ENCODE measurements at regions not wholly inside any gene's neighbourhood (a gene's known extent, or its start where the extent isn't known, plus 50 kb on each side); places are given as distances from the start of the nearest gene placed in this dataset.
"Not testable (repeated sequence)": the region's sequence is repeated elsewhere in the genome, so short reads cannot be mapped to it uniquely, and the experiment has no call there.

- no peak overlapping the region for H3K27ac Mint-ChIP-seq (ENCODE audit: low read depth, unreplicated experiment)
- POLR2A ChIA-PET, result no interaction called here
- BruUV-seq (replicated peaks), result no TSS peak
- intact Hi-C loops (cut with micrococcal nuclease), result loop anchor here (10.0 kb wide), 1 partner anchor 302 kb away; no protein-coding TSS in a partner anchor
- CTCF ChIA-PET, result no interaction called here
- DNase-seq (ENCODE audit: unreplicated experiment), result no peak
- TF ChIP-seq, protein P1, sequence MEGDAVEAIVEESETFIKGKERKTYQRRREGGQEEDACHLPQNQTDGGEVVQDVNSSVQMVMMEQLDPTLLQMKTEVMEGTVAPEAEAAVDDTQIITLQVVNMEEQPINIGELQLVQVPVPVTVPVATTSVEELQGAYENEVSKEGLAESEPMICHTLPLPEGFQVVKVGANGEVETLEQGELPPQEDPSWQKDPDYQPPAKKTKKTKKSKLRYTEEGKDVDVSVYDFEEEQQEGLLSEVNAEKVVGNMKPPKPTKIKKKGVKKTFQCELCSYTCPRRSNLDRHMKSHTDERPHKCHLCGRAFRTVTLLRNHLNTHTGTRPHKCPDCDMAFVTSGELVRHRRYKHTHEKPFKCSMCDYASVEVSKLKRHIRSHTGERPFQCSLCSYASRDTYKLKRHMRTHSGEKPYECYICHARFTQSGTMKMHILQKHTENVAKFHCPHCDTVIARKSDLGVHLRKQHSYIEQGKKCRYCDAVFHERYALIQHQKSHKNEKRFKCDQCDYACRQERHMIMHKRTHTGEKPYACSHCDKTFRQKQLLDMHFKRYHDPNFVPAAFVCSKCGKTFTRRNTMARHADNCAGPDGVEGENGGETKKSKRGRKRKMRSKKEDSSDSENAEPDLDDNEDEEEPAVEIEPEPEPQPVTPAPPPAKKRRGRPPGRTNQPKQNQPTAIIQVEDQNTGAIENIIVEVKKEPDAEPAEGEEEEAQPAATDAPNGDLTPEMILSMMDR (IDR thresholded peaks at IDR 0.05; ENCODE audit: unreplicated experiment), result no peak
- H3K4me1 Mint-ChIP-seq (ENCODE audit: insufficient read depth, unreplicated experiment), result no peaks in the 10 kb centered on the region
- no peak overlapping the region for H3K4me3 Mint-ChIP-seq (ENCODE audit: unreplicated experiment)
- no peaks in the 10 kb centered on the region for H3K9me3 Mint-ChIP-seq (ENCODE audit: unreplicated experiment)
- H3K36me3 Mint-ChIP-seq (ENCODE audit: insufficient read depth, unreplicated experiment), result no peaks in the 10 kb centered on the region
- peaks cover 96% of the 10 kb centered on the region for H3K27me3 Mint-ChIP-seq (ENCODE audit: insufficient read depth, unreplicated experiment)
Measured at GRCh38 chr11:81966340-81966739, 767.3 kb downstream of the FAM181B start.

GRCh38 chr11:81963018-81963417 lies 770.6 kb downstream of the FAM181B start:
- Mint-ChIP-seq H3K4me3 (ENCODE audit: unreplicated experiment) (no peak overlapping the region), H3K36me3 (ENCODE audit: insufficient read depth, unreplicated experiment) (no peaks in the 10 kb centered on the region), H3K9me3 (ENCODE audit: unreplicated experiment) (no peaks in the 10 kb centered on the region), H3K27ac (ENCODE audit: low read depth, unreplicated experiment) (no peak overlapping the region), H3K27me3 (ENCODE audit: insufficient read depth, unreplicated experiment) (peaks cover 96% of the 10 kb centered on the region), H3K4me1 (ENCODE audit: insufficient read depth, unreplicated experiment) (no peaks in the 10 kb centered on the region)
- DNase-seq (ENCODE audit: unreplicated experiment), result peak; percentile 4
- TF ChIP-seq, protein P1 (IDR thresholded peaks at IDR 0.05; ENCODE audit: unreplicated experiment), result no peak
- BruUV-seq (replicated peaks), result no TSS peak
- intact Hi-C loops (cut with micrococcal nuclease), result loop anchor here (10.0 kb wide), 1 partner anchor 298 kb away; no protein-coding TSS in a partner anchor
- POLR2A ChIA-PET, result no interaction called here
- CTCF ChIA-PET, result interaction anchor here (0.6 to 0.9 kb wide), 3 partner anchors 14 to 303 kb away, joined by 3 to 4 read pairs (median 3); no protein-coding TSS in a partner anchor

GRCh38 chr11:81960443-81960842 lies 773.2 kb downstream of the FAM181B start:
- ChIA-PET POLR2A (no interaction called here), CTCF (no interaction called here)
- no peak for DNase-seq (ENCODE audit: unreplicated experiment)
- Mint-ChIP-seq H3K4me1 (ENCODE audit: insufficient read depth, unreplicated experiment) (no peaks in the 10 kb centered on the region), H3K9me3 (ENCODE audit: unreplicated experiment) (no peaks in the 10 kb centered on the region), H3K36me3 (ENCODE audit: insufficient read depth, unreplicated experiment) (no peaks in the 10 kb centered on the region), H3K27me3 (ENCODE audit: insufficient read depth, unreplicated experiment) (peaks cover 86% of the 10 kb centered on the region), H3K27ac (ENCODE audit: low read depth, unreplicated experiment) (no peak overlapping the region), H3K4me3 (ENCODE audit: unreplicated experiment) (no peak overlapping the region)
- TF ChIP-seq, protein P1 (IDR thresholded peaks at IDR 0.05; ENCODE audit: unreplicated experiment), result no peak
- intact Hi-C loops (cut with micrococcal nuclease), result loop anchor here (10.0 kb wide), 1 partner anchor 296 kb away; no protein-coding TSS in a partner anchor
- BruUV-seq (replicated peaks), result no TSS peak

- Mint-ChIP-seq H3K4me1 (ENCODE audit: insufficient read depth, unreplicated experiment) (no peaks in the 10 kb centered on the region), H3K27me3 (ENCODE audit: insufficient read depth, unreplicated experiment) (peaks cover 75% of the 10 kb centered on the region), H3K4me3 (ENCODE audit: unreplicated experiment) (no peak overlapping the region), H3K36me3 (ENCODE audit: insufficient read depth, unreplicated experiment) (no peaks in the 10 kb centered on the region), H3K27ac (ENCODE audit: low read depth, unreplicated experiment) (no peak overlapping the region), H3K9me3 (ENCODE audit: unreplicated experiment) (no peaks in the 10 kb centered on the region)
- intact Hi-C loops (cut with micrococcal nuclease), result no loop called here
- POLR2A ChIA-PET, result no interaction called here
- DNase-seq (ENCODE audit: unreplicated experiment), result no peak
- BruUV-seq (replicated peaks), result no TSS peak
- CTCF ChIA-PET, result interaction anchor here (0.5 to 0.6 kb wide), 3 partner anchors 30 to 742 kb away, joined by 3 read pairs; no protein-coding TSS in a partner anchor
- TF ChIP-seq, protein P1 (IDR thresholded peaks at IDR 0.05; ENCODE audit: unreplicated experiment), result no peak
Measured at GRCh38 chr11:81959341-81959740, 774.3 kb downstream of the FAM181B start.

DNA sequence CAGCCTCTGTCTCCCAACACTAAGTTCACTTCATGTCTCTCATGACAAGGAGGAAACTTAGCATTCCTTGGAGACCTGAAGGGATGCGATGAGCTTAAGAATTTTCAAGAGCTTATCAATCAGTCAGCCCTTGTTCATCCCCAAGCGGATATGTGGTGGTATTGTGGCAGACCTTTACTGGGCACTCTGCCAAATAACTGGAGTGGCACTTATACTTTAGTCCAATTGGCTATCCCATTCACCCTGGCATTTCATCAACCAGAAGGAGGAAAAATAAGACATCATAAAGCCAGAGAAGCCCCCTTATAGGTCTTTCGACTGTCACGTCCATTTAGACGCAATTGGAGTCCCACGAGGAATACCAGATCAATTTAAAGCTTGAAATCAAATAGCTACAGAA lies 779.4 kb downstream of the FAM181B start:
- DNase-seq (ENCODE audit: unreplicated experiment); H3K36me3 Mint-ChIP-seq (ENCODE audit: insufficient read depth, unreplicated experiment); H3K9me3 Mint-ChIP-seq (ENCODE audit: unreplicated experiment); intact Hi-C loops (cut with micrococcal nuclease); POLR2A ChIA-PET; H3K4me1 Mint-ChIP-seq (ENCODE audit: insufficient read depth, unreplicated experiment); H3K27ac Mint-ChIP-seq (ENCODE audit: low read depth, unreplicated experiment); BruUV-seq (replicated peaks); H3K4me3 Mint-ChIP-seq (ENCODE audit: unreplicated experiment); CTCF ChIA-PET: not testable (repeated sequence)
- H3K27me3 Mint-ChIP-seq (ENCODE audit: insufficient read depth, unreplicated experiment), result peaks cover 67% of the 10 kb centered on the region

Measured in MCF 10A (cell line).